Left lung (tissue), 4 donors: ENCODE measurements at regions not wholly inside any gene's neighbourhood (a gene's known extent, or its start where the extent isn't known, plus 50 kb on each side); places are given as distances from the start of the nearest gene placed in this dataset.
A peak's percentile ranks its signal among the peaks of the same experiment; 100 is the strongest.

Source experiments
- ATAC-seq: fragments of 200-7000 bp; cut with Tn5 transposase; one replicate; pipeline ENCODE4 v1.9.1; 2020; ENCODE audit warnings: moderate library complexity
- DNase-seq, 4 donors: peaks; one replicate each; pipeline ENCODE4 v3.0.0-alpha.2; 2013 to 2020
- H3K27ac ChIP-seq, 2 donors: fragments of 200-600 bp; sonication (generic) in 1 of 2; one replicate each; pipeline versions ENCODE4 v1.5.0 to v1.8.0; 2020 to 2021
- H3K27me3 ChIP-seq, 2 donors: fragments of 200-600 bp; sonication (generic) in 1 of 2; one replicate each; pipeline versions ENCODE4 v1.5.0 to v1.8.0; 2020 to 2021
- H3K36me3 ChIP-seq, 2 donors: fragments of 200-600 bp; sonication (generic) in 1 of 2; one replicate each; pipeline versions ENCODE4 v1.5.0 to v1.8.0; 2020 to 2021
- H3K4me1 ChIP-seq, 2 donors: fragments of 200-600 bp; one replicate each; pipeline ENCODE4 v1.8.0; 2021
- H3K4me3 ChIP-seq, 2 donors: fragments of 200-600 bp; sonication (generic) in 1 of 2; one replicate each; pipeline versions ENCODE4 v1.5.0 to v1.8.0; 2020 to 2021; ENCODE audit warnings: mild to moderate bottlenecking in 1 of 2
- H3K9me3 ChIP-seq, 2 donors: fragments of 200-600 bp; sonication (generic) in 1 of 2; one replicate each; pipeline versions ENCODE4 v1.5.0 to v1.8.0; 2020 to 2021
- CTCF ChIP-seq, 2 donors: fragments of 200-600 bp; sonication (generic) in 1 of 2; IDR thresholded peaks; one replicate each; pipeline versions ENCODE4 v1.5.0 to v1.8.0; 2021; ENCODE audit warnings: antibody characterized with exemption in 2 of 2
- intact Hi-C, 2 donors: fragments of 100-400 bp; cut with DNase I; formaldehyde crosslinking; loops; one replicate each; pipeline versions ENCODE4 v1.11.2 to v1.14.2; 2022
- donor health status: DM: no; HTN: yes; CAD: no.
- donor health status: DM: no; HTN: no; CAD: no.

- no peak for TF ChIP-seq CTCF (IDR thresholded peaks at IDR 0.05)
Observed at GRCh38 chr1:64392109-64392508, 77.8 kb upstream of the CACHD1 start.

GRCh38 chr1:64393790-64394189, 76.1 kb upstream of the CACHD1 start:
- no peak overlapping the region for H3K27ac ChIP-seq
- no peak for TF ChIP-seq CTCF (IDR thresholded peaks at IDR 0.05)

More at GRCh38 chr1:64392109-64392508, 77.8 kb upstream of the CACHD1 start:
- H3K4me3 ChIP-seq = no peak overlapping the region
- H3K27me3 ChIP-seq = no peaks in the 10 kb centered on the region
- no peak for DNase-seq
- H3K27ac ChIP-seq = no peak overlapping the region
- H3K36me3 ChIP-seq = no peaks in the 10 kb centered on the region
- H3K4me1 ChIP-seq = no peaks in the 10 kb centered on the region
- no peaks in the 10 kb centered on the region for H3K9me3 ChIP-seq
- intact Hi-C loops = no loop called here
- ATAC-seq = no peak

GRCh38 chr1:64396817-64397216, 73.1 kb upstream of the CACHD1 start:
- ATAC-seq (no peak), DNase-seq (no peak)
- H3K36me3 ChIP-seq = no peaks in the 10 kb centered on the region
- no peak overlapping the region for H3K27ac ChIP-seq
- H3K4me1 ChIP-seq = no peaks in the 10 kb centered on the region
- no peaks in the 10 kb centered on the region for H3K9me3 ChIP-seq
- no peak for TF ChIP-seq CTCF (IDR thresholded peaks at IDR 0.05)
- H3K27me3 ChIP-seq = no peaks in the 10 kb centered on the region
- intact Hi-C loops = no loop called here
- H3K4me3 ChIP-seq = no peak overlapping the region

More at GRCh38 chr1:64393790-64394189, 76.1 kb upstream of the CACHD1 start:
- DNase-seq = no peak
- Histone ChIP-seq H3K4me3 (no peak overlapping the region), H3K36me3 (no peaks in the 10 kb centered on the region), H3K9me3 (no peaks in the 10 kb centered on the region), H3K27me3 (no peaks in the 10 kb centered on the region), H3K4me1 (no peaks in the 10 kb centered on the region)
- intact Hi-C loops = no loop called here
- ATAC-seq = no peak

- intact Hi-C loops = no loop called here
- Histone ChIP-seq H3K9me3 (no peaks in the 10 kb centered on the region), H3K27ac (no peak overlapping the region), H3K27me3 (no peaks in the 10 kb centered on the region), H3K36me3 (no peaks in the 10 kb centered on the region), H3K4me3 (no peak overlapping the region), H3K4me1 (no peaks in the 10 kb centered on the region)
- TF ChIP-seq CTCF (IDR thresholded peaks at IDR 0.05) = no peak
- DNase-seq = peak in 1 of 4 donors; percentile 33
- no peak for ATAC-seq
Observed at GRCh38 chr1:64397541-64397940, 72.4 kb upstream of the CACHD1 start.

GRCh38 chr1:64398936-64399335, 71.0 kb upstream of the CACHD1 start:
- ATAC-seq (no peak), DNase-seq (no peak)
- no peak overlapping the region for H3K4me3 ChIP-seq
- intact Hi-C loops = no loop called here
- TF ChIP-seq CTCF (IDR thresholded peaks at IDR 0.05) = no peak
- H3K27ac ChIP-seq = no peak overlapping the region
- no peaks in the 10 kb centered on the region for H3K4me1 ChIP-seq
- no peaks in the 10 kb centered on the region for H3K27me3 ChIP-seq
- H3K36me3 ChIP-seq = no peaks in the 10 kb centered on the region
- no peaks in the 10 kb centered on the region for H3K9me3 ChIP-seq
